ENCODE measurements at regions not wholly inside any gene's neighbourhood (a gene's known extent, or its start where the extent isn't known, plus 50 kb on each side); places are given as distances from the start of the nearest gene placed in this dataset.

- TF ChIP-seq POLR2A (IDR thresholded peaks at IDR 0.05) (no peak), CTCF (IDR thresholded peaks at IDR 0.05) (no peak)
- Histone ChIP-seq H3K4me1 (replicated peaks in 1 of 2) (peaks cover 35 to 36% of the 10 kb centered on the region in 2 donors), H3K27me3 (no peaks in the 10 kb centered on the region), H3K36me3 (replicated peaks in 1 of 2) (no peaks in the 10 kb centered on the region), H3K4me3 (no peak overlapping the region), H3K27ac (no peak overlapping the region), H3K9me3 (replicated peaks in 1 of 3) (no peaks in the 10 kb centered on the region)
- WGBS, 4 donors: 91 to 100% (median 97%) methylated on average over 1 of the region's 1 CpG
- intact Hi-C loops (cut with DNase I): no loop called here
- DNase-seq: no peak
Measured at GRCh38 chr20:19812056-19812455, 54.0 kb downstream of the RIN2 start.

GRCh38 chr20:19812696-19813095 is 54.6 kb downstream of the RIN2 start:
- Histone ChIP-seq H3K4me1 (replicated peaks in 1 of 2) (peaks cover 29 to 30% of the 10 kb centered on the region in 2 donors), H3K36me3 (replicated peaks in 1 of 2) (no peaks in the 10 kb centered on the region), H3K4me3 (no peak overlapping the region), H3K9me3 (replicated peaks in 1 of 3) (no peaks in the 10 kb centered on the region), H3K27me3 (no peaks in the 10 kb centered on the region), H3K27ac (no peak overlapping the region)
- WGBS, 4 donors: 78 to 94% (median 86%) methylated on average over 1 of the region's 1 CpG
- no peak for DNase-seq
- TF ChIP-seq POLR2A (IDR thresholded peaks at IDR 0.05): no peak
- no peak for TF ChIP-seq CTCF (IDR thresholded peaks at IDR 0.05)
- intact Hi-C loops (cut with DNase I): no loop called here

GRCh38 chr20:19813846-19814640 is 56.0 kb downstream of the RIN2 start:
- Histone ChIP-seq H3K27me3 (no peaks in the 10 kb centered on the region), H3K4me1 (replicated peaks in 1 of 2) (peaks cover 29 to 30% of the 10 kb centered on the region in 2 donors), H3K27ac (peak overlapping the region in 3 of 5 donors; percentile 24 to 40 (median 31)), H3K9me3 (replicated peaks in 1 of 3) (no peaks in the 10 kb centered on the region), H3K36me3 (replicated peaks in 1 of 2) (no peaks in the 10 kb centered on the region), H3K4me3 (no peak overlapping the region)
- 37 to 60% (median 46%) methylated on average over 9 of the region's 9 CpGs for WGBS, 4 donors
- intact Hi-C loops (cut with DNase I): no loop called here
- no peak for TF ChIP-seq POLR2A (IDR thresholded peaks at IDR 0.05)
- TF ChIP-seq CTCF (IDR thresholded peaks at IDR 0.05): no peak
- no peak for DNase-seq

- peak in 6 of 7 donors; percentile 52 to 83 (median 78) for DNase-seq
- Histone ChIP-seq H3K4me1 (replicated peaks in 1 of 2) (peaks cover 29 to 30% of the 10 kb centered on the region in 2 donors), H3K4me3 (no peak overlapping the region), H3K27me3 (no peaks in the 10 kb centered on the region), H3K36me3 (replicated peaks in 1 of 2) (no peaks in the 10 kb centered on the region), H3K27ac (peak overlapping the region in 2 of 5 donors; percentile 43 to 44), H3K9me3 (replicated peaks in 1 of 3) (no peaks in the 10 kb centered on the region)
- intact Hi-C loops (cut with DNase I): no loop called here
- TF ChIP-seq POLR2A (IDR thresholded peaks at IDR 0.05) (no peak), CTCF (IDR thresholded peaks at IDR 0.05) (peak in 3 of 6 experiments; percentile 15 to 36 (median 31))
- WGBS, 4 donors: 6 to 21% (median 14%) methylated on average over 8 of the region's 8 CpGs
Measured at GRCh38 chr20:19815553-19815991, 57.5 kb downstream of the RIN2 start.

All from adrenal gland (tissue), 9 donors.